GM06990 (cell line): ENCODE measurements at regions not wholly inside any gene's neighbourhood (a gene's known extent, or its start where the extent isn't known, plus 50 kb on each side); places are given as distances from the start of the nearest gene placed in this dataset.

Source experiments
- DNase-seq: peaks from one replicate; pipeline ENCODE4 v3.0.0-alpha.2; 2011; ENCODE audit not compliant: insufficient read length; ENCODE audit errors: extremely low read depth
- H3K27me3 ChIP-seq: replicated peaks from 2 replicates; pipeline ENCODE4 v1.6.0; 2011; ENCODE audit warnings: low read length; ENCODE audit not compliant: control insufficient read depth, insufficient read depth
- H3K36me3 ChIP-seq: 2 replicates; pipeline ENCODE4 v1.5.1; 2011; ENCODE audit warnings: low read length; ENCODE audit not compliant: control insufficient read depth, insufficient read depth
- H3K4me3 ChIP-seq: replicated peaks from 2 replicates; pipeline ENCODE4 v1.5.1; 2011; ENCODE audit warnings: low read depth, mild to moderate bottlenecking, control low read depth, low read length
- TF ChIP-seq, protein P1 (sequence below): IDR thresholded peaks from 2 replicates; pipeline ENCODE4 v1.5.1; 2011; ENCODE audit warnings: low read length, control low read depth, mild to moderate bottlenecking, inconsistent platforms; ENCODE audit not compliant: insufficient read depth, poor library complexity, severe bottlenecking

DNA sequence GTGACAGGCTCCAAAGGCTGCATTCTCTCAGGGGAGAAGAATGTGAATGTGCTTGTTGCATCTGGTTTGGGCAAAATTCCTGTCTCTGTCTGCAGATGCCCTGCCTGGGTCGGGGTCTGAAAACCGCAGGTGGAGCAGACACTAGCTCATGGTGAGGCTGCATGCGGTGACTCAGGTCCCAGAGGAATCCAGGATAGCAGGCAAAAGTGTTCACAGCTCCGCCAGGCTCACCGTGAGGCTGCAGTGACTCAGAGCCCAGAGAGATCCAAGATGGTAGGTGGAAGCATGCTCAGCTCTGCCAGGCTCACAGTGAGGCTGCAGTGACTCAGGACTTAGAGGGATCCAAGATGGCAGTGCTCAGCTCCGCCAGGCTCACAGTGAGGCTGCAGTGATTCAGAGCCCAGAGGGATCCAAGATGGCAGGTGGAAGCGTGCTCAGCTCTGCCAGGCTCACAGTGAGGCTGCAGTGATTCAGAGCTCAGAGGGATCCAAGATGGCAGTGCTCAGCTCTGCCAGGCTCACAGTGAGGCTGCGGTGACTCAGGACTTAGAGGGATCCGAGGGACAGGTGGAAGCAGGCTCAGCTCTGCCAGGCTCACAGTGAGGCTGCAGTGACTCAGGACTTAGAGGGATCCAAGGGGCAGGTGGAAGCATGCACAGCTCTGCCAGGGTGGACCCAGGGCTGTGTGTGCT is 200.5 kb downstream of the ACKR3 start:
- Histone ChIP-seq H3K36me3 (no peaks in the 10 kb centered on the region), H3K27me3 (no peaks in the 10 kb centered on the region; the same call in none of the 2 replicates), H3K4me3 (no peak overlapping the region)
- TF ChIP-seq, protein P1, sequence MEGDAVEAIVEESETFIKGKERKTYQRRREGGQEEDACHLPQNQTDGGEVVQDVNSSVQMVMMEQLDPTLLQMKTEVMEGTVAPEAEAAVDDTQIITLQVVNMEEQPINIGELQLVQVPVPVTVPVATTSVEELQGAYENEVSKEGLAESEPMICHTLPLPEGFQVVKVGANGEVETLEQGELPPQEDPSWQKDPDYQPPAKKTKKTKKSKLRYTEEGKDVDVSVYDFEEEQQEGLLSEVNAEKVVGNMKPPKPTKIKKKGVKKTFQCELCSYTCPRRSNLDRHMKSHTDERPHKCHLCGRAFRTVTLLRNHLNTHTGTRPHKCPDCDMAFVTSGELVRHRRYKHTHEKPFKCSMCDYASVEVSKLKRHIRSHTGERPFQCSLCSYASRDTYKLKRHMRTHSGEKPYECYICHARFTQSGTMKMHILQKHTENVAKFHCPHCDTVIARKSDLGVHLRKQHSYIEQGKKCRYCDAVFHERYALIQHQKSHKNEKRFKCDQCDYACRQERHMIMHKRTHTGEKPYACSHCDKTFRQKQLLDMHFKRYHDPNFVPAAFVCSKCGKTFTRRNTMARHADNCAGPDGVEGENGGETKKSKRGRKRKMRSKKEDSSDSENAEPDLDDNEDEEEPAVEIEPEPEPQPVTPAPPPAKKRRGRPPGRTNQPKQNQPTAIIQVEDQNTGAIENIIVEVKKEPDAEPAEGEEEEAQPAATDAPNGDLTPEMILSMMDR = no peak
- DNase-seq = no peak

DNA sequence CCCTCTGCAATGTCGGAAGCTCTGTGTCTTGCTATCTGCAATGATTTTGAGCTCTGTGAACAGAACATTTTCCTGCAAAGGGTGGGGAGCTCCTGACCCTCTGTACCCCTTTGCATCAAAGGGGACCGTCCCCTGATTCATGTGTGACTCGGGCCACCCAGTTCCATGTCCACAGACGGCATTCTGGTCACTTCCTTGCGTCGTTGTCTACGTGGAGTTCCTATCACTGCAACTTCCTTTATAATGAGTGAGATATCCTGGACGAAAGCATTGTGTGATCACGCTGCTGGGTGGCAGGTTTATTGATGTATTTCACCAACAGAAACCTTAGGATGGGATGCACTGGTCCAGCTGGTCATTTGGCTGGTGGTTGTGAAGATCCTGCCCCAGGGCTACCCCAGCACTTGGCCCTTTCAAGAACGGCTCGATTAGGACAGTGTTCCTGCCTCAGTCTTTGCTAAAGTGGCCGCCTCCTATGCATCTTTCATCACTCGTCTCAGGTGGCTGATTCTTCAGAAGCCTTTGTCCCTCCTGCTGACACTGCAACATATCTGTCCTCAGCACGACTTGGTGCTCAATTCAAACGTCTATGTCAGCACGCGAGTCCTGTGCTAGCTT is 202.7 kb downstream of the ACKR3 start:
- TF ChIP-seq, protein P1 = no peak
- Histone ChIP-seq H3K27me3 (no peaks in the 10 kb centered on the region; the same call in 1 of the 2 replicates), H3K4me3 (no peak overlapping the region), H3K36me3 (no peaks in the 10 kb centered on the region)
- no peak for DNase-seq

DNA sequence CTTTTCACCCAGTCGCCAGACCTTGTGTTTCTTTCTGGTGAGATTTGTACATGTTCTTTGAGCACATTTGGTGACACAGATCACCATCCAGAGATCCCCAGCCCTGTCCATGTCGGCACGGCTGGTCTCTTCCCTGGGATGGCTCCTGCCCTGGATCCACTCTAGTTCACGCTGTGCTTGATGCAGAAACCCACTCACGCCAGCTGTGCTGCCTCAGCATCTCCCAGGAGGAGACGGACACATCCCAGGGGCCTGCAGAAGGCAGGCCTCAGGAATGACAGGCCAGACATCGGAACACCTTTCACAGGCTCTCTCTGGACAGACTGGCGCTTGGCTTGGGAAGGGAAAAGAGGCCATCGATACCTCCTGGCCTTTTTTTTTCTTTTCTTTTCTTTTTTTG is 203.6 kb downstream of the ACKR3 start:
- TF ChIP-seq, protein P1 = no peak
- Histone ChIP-seq H3K36me3 (no peaks in the 10 kb centered on the region), H3K4me3 (no peak overlapping the region), H3K27me3 (no peaks in the 10 kb centered on the region; the same call in 1 of the 2 replicates)
- no peak for DNase-seq

DNA sequence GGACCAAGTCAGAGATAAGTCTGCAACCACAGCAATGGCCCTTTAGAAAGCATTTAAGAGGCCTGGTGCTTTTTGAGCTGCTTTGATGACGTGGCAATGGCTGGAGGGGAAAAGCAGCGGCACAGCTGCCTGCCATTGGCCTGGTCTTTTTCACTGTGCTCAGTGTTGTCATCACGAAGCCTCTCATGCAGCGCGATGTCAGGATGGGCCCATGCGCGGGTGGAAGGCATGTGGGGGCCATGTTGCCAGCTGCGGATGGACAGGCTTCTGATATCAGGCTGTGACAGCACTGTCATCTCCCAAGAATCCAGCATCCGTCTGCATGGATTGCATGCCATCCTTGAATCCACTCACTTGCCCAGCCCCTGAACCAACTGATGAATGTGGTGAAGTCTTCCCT is 204.5 kb downstream of the ACKR3 start:
- Histone ChIP-seq H3K4me3 (no peak overlapping the region), H3K36me3 (no peaks in the 10 kb centered on the region), H3K27me3 (no peaks in the 10 kb centered on the region; the same call in 1 of the 2 replicates)
- no peak for DNase-seq
- TF ChIP-seq, protein P1 = no peak

DNA sequence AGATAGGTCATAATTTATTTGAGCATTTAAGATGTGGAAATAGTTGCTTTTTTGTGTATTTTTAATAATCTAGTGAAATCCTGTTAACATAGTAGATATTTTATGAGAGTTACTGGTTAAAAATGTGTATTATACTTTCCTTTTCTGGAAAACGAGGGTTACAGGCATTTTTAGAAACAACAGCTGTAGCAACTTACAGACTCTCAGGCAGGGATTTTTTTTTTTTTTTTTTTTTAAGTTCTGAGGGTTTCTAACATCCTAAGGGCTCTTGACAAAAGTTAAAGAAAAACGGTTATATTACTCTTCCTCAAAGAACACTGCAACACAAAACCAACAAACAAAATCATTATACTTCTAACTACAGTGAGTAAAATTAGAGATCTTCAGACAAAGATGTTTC is 205.9 kb downstream of the ACKR3 start:
- no peaks in the 10 kb centered on the region for H3K27me3 ChIP-seq
- no peaks in the 10 kb centered on the region for H3K36me3 ChIP-seq
- TF ChIP-seq, protein P1 = no peak
- H3K4me3 ChIP-seq = no peak overlapping the region
- DNase-seq = no peak
